KG1 (cell line): ENCODE measurements at regions not wholly inside any gene's neighbourhood (a gene's known extent, or its start where the extent isn't known, plus 50 kb on each side); places are given as distances from the start of the nearest gene placed in this dataset.
"Not testable (repeated sequence)": the region's sequence is repeated elsewhere in the genome, so short reads cannot be mapped to it uniquely, and the experiment has no call there.

Experiments
- DNase-seq: peaks from one replicate; lab custom pipeline; 2025; lab: John Stamatoyannopoulos, UW

- no peak for DNase-seq
Measured at GRCh38 chr5:152694231-152694630, 289.2 kb upstream of the NMUR2 start.

GRCh38 chr5:152701305-152701949, 296.3 kb upstream of the NMUR2 start:
- DNase-seq = no peak

GRCh38 chr5:152704286-152704685, 299.2 kb upstream of the NMUR2 start:
- no peak for DNase-seq

- no peak for DNase-seq
Measured at GRCh38 chr5:152711801-152712388, 306.8 kb upstream of the NMUR2 start.

GRCh38 chr5:152717393-152717792, 312.3 kb upstream of the NMUR2 start:
- no peak for DNase-seq

- DNase-seq = no peak
Measured at GRCh38 chr5:152723482-152723881, 318.4 kb upstream of the NMUR2 start.

- DNase-seq = no peak
Measured at GRCh38 chr5:152730176-152730575, 325.1 kb upstream of the NMUR2 start.

GRCh38 chr5:152736906-152737305, 331.8 kb upstream of the NMUR2 start:
- no peak for DNase-seq

- DNase-seq = no peak
Measured at GRCh38 chr5:152739916-152740315, 334.8 kb upstream of the NMUR2 start.

- DNase-seq = not testable (repeated sequence)
Measured at GRCh38 chr5:152741126-152741525, 336.0 kb upstream of the NMUR2 start.

- DNase-seq = not testable (repeated sequence)
Measured at GRCh38 chr5:152787709-152788217, 382.7 kb upstream of the NMUR2 start.

- DNase-seq = no peak
Measured at GRCh38 chr5:152801886-152802285, 396.8 kb upstream of the NMUR2 start.

- DNase-seq = no peak
Measured at GRCh38 chr5:152804179-152804578, 399.1 kb upstream of the NMUR2 start.

- no peak for DNase-seq
Measured at GRCh38 chr5:152811988-152812387, 406.9 kb upstream of the NMUR2 start.

- no peak for DNase-seq
Measured at GRCh38 chr5:152813526-152813925, 408.4 kb upstream of the NMUR2 start.

- DNase-seq = no peak
Measured at GRCh38 chr5:152819891-152820290, 414.8 kb upstream of the NMUR2 start.

GRCh38 chr5:152824316-152824715, 419.2 kb upstream of the NMUR2 start:
- no peak for DNase-seq

- no peak for DNase-seq
Measured at GRCh38 chr5:152838241-152838786, 433.2 kb upstream of the NMUR2 start.

GRCh38 chr5:152844713-152845112, 439.6 kb upstream of the NMUR2 start:
- no peak for DNase-seq

- DNase-seq = no peak
Measured at GRCh38 chr5:152853361-152853760, 448.3 kb upstream of the NMUR2 start.

GRCh38 chr5:152855441-152855840, 450.4 kb upstream of the NMUR2 start:
- no peak for DNase-seq

- no peak for DNase-seq
Measured at GRCh38 chr5:152861231-152861630, 456.2 kb upstream of the NMUR2 start.

- no peak for DNase-seq
Measured at GRCh38 chr5:152864447-152864846, 459.4 kb upstream of the NMUR2 start.

- no peak for DNase-seq
Measured at GRCh38 chr5:152864991-152865390, 459.9 kb upstream of the NMUR2 start.
